OCI-LY1 (cell line): ENCODE measurements at regions not wholly inside any gene's neighbourhood (a gene's known extent, or its start where the extent isn't known, plus 50 kb on each side); places are given as distances from the start of the nearest gene placed in this dataset.

Experiments used
- H2AFZ ChIP-seq: fragments of 200-600 bp; sonication (generic), shearing (Covaris generic); 2 replicates; pipeline ENCODE4 v1.6.0; 2014; ENCODE audit warnings: antibody characterized with exemption, mild to moderate bottlenecking, low read length
- H3F3A ChIP-seq: fragments of 200-600 bp; sonication (generic), shearing (Covaris generic); 2 replicates; pipeline ENCODE4 v1.6.0; 2014; ENCODE audit warnings: mild to moderate bottlenecking, antibody characterized with exemption, low read length, moderate library complexity; ENCODE audit not compliant: insufficient read depth
- H3K27ac ChIP-seq: fragments of 200-600 bp; sonication (generic); 2 replicates; pipeline ENCODE4 v1.5.1; 2014; ENCODE audit warnings: low read length, mixed run types, mild to moderate bottlenecking, low read depth; ENCODE audit not compliant: poor library complexity, severe bottlenecking
- H3K27me3 ChIP-seq: fragments of 200-600 bp; sonication (generic); 2 replicates; pipeline ENCODE4 v1.6.0; 2014; ENCODE audit warnings: antibody characterized with exemption, mild to moderate bottlenecking, low read length, moderate library complexity; ENCODE audit not compliant: insufficient read depth
- H3K36me3 ChIP-seq: fragments of 200-600 bp; sonication (generic); 2 replicates; pipeline ENCODE4 v1.6.1; 2014; ENCODE audit warnings: mild to moderate bottlenecking, antibody characterized with exemption, low read length, moderate library complexity, mixed read lengths; ENCODE audit not compliant: insufficient read depth
- H3K4me1 ChIP-seq: fragments of 200-600 bp; sonication (generic); 2 replicates; pipeline ENCODE4 v1.5.1; 2014; ENCODE audit warnings: mild to moderate bottlenecking, low read length, moderate library complexity; ENCODE audit not compliant: insufficient read depth, severe bottlenecking
- H3K4me2 ChIP-seq: fragments of 200-600 bp; sonication (generic), shearing (Covaris generic); 2 replicates; pipeline ENCODE4 v1.6.1; 2014; ENCODE audit warnings: low read length
- H3K4me3 ChIP-seq: fragments of 200-600 bp; sonication (generic); 2 replicates; pipeline ENCODE4 v1.5.1; 2014; ENCODE audit warnings: low read length, low read depth, mild to moderate bottlenecking, mixed read lengths; ENCODE audit not compliant: poor library complexity, severe bottlenecking
- H3K79me2 ChIP-seq: fragments of 200-600 bp; shearing (Covaris generic); 2 replicates; pipeline ENCODE4 v1.6.1; 2016; ENCODE audit warnings: mixed run types, low read length, mixed read lengths; ENCODE audit not compliant: insufficient read depth
- H3K9ac ChIP-seq: fragments of 200-600 bp; sonication (generic), shearing (Covaris generic); 2 replicates; pipeline ENCODE4 v1.6.1; 2014; ENCODE audit warnings: mild to moderate bottlenecking, low read length, mixed read lengths
- H3K9me2 ChIP-seq: fragments of 200-600 bp; sonication (generic), shearing (Covaris generic); 2 replicates; pipeline ENCODE4 v1.6.1; 2014; ENCODE audit warnings: low read depth, mild to moderate bottlenecking, low read length, mixed read lengths
- H3K9me3 ChIP-seq: fragments of 200-600 bp; shearing (Covaris generic); 2 replicates; pipeline ENCODE4 v1.6.1; 2014; ENCODE audit warnings: low read length, mixed read lengths
- H4K20me1 ChIP-seq: fragments of 200-600 bp; sonication (generic), shearing (Covaris generic); 2 replicates; pipeline ENCODE4 v1.6.0; 2016; ENCODE audit warnings: mild to moderate bottlenecking, low read length; ENCODE audit not compliant: insufficient read depth
- EZH2 ChIP-seq: fragments of 200-600 bp; sonication (generic), shearing (Covaris generic); IDR thresholded peaks from 2 replicates; pipeline ENCODE4 v1.8.0; 2017; ENCODE audit warnings: borderline replicate concordance, mixed run types, mild to moderate bottlenecking, antibody characterized with exemption, low read length, moderate library complexity, mixed read lengths
- TF ChIP-seq, protein P1 (sequence below): fragments of 200-600 bp; sonication (generic), shearing (Covaris generic); IDR thresholded peaks from 2 replicates; pipeline ENCODE4 v1.5.1; 2017; ENCODE audit warnings: mild to moderate bottlenecking, antibody characterized with exemption, low read length, moderate library complexity, mixed read lengths

DNA sequence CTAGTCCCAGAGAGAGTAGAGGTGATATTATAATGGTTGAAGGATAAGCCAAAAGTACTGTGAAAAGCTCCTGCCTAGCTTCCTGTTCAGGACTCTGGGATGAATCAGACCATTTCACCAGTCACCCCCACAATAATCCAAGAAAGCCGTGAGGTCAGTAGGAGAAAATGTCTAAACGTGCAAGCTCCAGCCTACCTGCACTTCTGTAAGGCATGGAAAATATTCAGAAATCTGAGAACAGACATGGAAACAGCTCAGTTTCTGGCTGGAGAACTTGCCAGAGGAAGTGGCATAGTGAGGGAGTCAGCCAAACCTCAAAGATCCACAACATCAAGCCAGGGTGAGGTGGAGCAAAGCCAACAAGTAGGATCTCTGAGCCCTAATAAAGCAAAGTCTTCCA, 58.2 kb downstream of the ELAPOR2 start:
- TF ChIP-seq EZH2, result no peak
- TF ChIP-seq, protein P1, sequence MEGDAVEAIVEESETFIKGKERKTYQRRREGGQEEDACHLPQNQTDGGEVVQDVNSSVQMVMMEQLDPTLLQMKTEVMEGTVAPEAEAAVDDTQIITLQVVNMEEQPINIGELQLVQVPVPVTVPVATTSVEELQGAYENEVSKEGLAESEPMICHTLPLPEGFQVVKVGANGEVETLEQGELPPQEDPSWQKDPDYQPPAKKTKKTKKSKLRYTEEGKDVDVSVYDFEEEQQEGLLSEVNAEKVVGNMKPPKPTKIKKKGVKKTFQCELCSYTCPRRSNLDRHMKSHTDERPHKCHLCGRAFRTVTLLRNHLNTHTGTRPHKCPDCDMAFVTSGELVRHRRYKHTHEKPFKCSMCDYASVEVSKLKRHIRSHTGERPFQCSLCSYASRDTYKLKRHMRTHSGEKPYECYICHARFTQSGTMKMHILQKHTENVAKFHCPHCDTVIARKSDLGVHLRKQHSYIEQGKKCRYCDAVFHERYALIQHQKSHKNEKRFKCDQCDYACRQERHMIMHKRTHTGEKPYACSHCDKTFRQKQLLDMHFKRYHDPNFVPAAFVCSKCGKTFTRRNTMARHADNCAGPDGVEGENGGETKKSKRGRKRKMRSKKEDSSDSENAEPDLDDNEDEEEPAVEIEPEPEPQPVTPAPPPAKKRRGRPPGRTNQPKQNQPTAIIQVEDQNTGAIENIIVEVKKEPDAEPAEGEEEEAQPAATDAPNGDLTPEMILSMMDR, result no peak
- H3K79me2 ChIP-seq, result no peaks in the 10 kb centered on the region
- H3K9me3 ChIP-seq, result no peaks in the 10 kb centered on the region
- H3K4me1 ChIP-seq, result no peaks in the 10 kb centered on the region
- H3F3A ChIP-seq, result no peaks in the 10 kb centered on the region
- H3K36me3 ChIP-seq, result no peaks in the 10 kb centered on the region
- H3K4me2 ChIP-seq, result no peak overlapping the region
- no peak overlapping the region for H3K9ac ChIP-seq
- no peaks in the 10 kb centered on the region for H3K27me3 ChIP-seq
- no peak overlapping the region for H3K27ac ChIP-seq
- no peak overlapping the region for H2AFZ ChIP-seq
- H4K20me1 ChIP-seq, result no peaks in the 10 kb centered on the region
- H3K4me3 ChIP-seq, result no peak overlapping the region
- H3K9me2 ChIP-seq, result no peaks in the 10 kb centered on the region

- Histone ChIP-seq H3K9me2 (no peaks in the 10 kb centered on the region), H2AFZ (no peak overlapping the region), H3K9me3 (no peaks in the 10 kb centered on the region), H3K4me1 (no peaks in the 10 kb centered on the region), H3K27me3 (no peaks in the 10 kb centered on the region), H3K9ac (no peak overlapping the region), H3K4me3 (no peak overlapping the region), H3F3A (no peaks in the 10 kb centered on the region), H3K79me2 (no peaks in the 10 kb centered on the region), H3K4me2 (no peak overlapping the region), H4K20me1 (no peaks in the 10 kb centered on the region), H3K36me3 (no peaks in the 10 kb centered on the region), H3K27ac (no peak overlapping the region)
- TF ChIP-seq, protein P1, result no peak
- no peak for TF ChIP-seq EZH2
Observed at GRCh38 chr7:87000344-87000743, 59.1 kb downstream of the ELAPOR2 start.

DNA sequence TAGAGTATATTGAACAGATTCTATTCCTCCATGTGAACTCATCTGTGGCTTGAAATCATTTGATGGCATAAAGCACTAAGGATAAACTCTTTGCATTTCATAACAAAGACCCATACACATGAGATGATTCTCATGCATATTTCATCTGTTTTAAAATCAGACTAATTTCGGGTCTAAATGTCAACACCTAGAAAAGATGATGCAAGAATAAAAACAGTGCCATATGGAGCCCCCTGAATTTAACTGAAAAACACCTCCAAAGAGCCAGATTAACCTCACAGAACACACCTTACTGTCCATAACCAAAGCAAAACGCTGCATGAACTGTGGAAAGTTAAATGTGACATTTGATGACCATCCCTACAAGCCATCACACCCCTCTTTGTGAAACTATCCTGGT, 59.7 kb downstream of the ELAPOR2 start:
- H3K9me3 ChIP-seq, result no peaks in the 10 kb centered on the region
- no peak overlapping the region for H3K4me3 ChIP-seq
- H3K27me3 ChIP-seq, result no peaks in the 10 kb centered on the region
- no peaks in the 10 kb centered on the region for H3K36me3 ChIP-seq
- no peaks in the 10 kb centered on the region for H3K9me2 ChIP-seq
- no peak overlapping the region for H3K4me2 ChIP-seq
- no peaks in the 10 kb centered on the region for H4K20me1 ChIP-seq
- H2AFZ ChIP-seq, result no peak overlapping the region
- H3K27ac ChIP-seq, result no peak overlapping the region
- H3K4me1 ChIP-seq, result no peaks in the 10 kb centered on the region
- no peaks in the 10 kb centered on the region for H3F3A ChIP-seq
- H3K79me2 ChIP-seq, result no peaks in the 10 kb centered on the region
- H3K9ac ChIP-seq, result no peak overlapping the region
- TF ChIP-seq, protein P1, result no peak
- no peak for TF ChIP-seq EZH2
